ENCODE measurements at regions not wholly inside any gene's neighbourhood (a gene's known extent, or its start where the extent isn't known, plus 50 kb on each side); places are given as distances from the start of the nearest gene placed in this dataset.

DNA sequence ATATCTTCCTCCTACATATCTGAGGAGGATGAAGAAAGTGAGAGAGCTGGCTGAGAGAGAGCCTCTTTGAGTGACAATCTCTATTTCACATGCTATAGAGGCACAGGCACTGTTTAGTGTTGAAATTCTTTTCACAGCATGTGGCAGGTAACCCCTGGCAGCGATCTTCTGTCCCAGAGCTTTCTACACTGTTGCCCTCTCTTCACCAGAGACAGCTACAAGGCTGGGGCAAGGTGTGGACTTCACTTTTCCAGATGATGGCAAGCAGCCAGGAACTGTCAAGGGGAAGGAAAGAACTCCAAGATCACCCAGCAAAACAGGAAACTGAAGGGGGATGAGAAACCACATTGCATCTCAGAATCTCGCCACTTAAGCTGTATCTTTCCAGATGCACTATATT lies 205.2 kb downstream of the CAAP1 start:
- TF ChIP-seq, protein P1, sequence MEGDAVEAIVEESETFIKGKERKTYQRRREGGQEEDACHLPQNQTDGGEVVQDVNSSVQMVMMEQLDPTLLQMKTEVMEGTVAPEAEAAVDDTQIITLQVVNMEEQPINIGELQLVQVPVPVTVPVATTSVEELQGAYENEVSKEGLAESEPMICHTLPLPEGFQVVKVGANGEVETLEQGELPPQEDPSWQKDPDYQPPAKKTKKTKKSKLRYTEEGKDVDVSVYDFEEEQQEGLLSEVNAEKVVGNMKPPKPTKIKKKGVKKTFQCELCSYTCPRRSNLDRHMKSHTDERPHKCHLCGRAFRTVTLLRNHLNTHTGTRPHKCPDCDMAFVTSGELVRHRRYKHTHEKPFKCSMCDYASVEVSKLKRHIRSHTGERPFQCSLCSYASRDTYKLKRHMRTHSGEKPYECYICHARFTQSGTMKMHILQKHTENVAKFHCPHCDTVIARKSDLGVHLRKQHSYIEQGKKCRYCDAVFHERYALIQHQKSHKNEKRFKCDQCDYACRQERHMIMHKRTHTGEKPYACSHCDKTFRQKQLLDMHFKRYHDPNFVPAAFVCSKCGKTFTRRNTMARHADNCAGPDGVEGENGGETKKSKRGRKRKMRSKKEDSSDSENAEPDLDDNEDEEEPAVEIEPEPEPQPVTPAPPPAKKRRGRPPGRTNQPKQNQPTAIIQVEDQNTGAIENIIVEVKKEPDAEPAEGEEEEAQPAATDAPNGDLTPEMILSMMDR (IDR thresholded peaks at IDR 0.05): no peak
- TF ChIP-seq POLR2A (IDR thresholded peaks at IDR 0.05): no peak

All from testis (tissue), 2 donors.